ENCODE measurements at regions not wholly inside any gene's neighbourhood (a gene's known extent, or its start where the extent isn't known, plus 50 kb on each side); places are given as distances from the start of the nearest gene placed in this dataset.

DNA sequence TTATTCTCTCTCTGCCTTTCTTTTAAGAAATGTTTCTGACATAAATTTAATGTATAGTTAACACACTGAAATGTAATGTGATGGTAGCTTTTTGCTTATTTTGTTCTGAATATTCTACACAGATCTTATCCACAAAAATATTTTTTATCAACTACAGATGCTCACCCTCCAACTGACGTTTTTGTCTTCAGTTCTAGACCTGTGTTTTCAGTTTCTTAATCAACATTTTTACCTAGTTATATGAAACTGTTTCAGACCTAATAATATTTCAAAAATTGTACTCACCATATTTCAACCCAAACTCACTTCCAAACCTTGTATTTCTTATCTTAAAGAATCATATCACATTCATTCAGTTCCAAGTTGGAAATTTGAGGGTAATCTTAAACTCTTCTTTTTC lies 452.8 kb downstream of the RFPL4B start:
- Histone ChIP-seq H3K9ac (no peak overlapping the region), H3K4me1 (no peaks in the 10 kb centered on the region), H3K4me3 (ENCODE audit: low read depth, low read length) (no peak overlapping the region), H3K4me2 (ENCODE audit: low read length) (no peak overlapping the region), H3K36me3 (ENCODE audit: control insufficient read depth, insufficient read depth, low read length) (no peaks in the 10 kb centered on the region), H3K9me3 (ENCODE audit: control insufficient read depth, low read length) (no peaks in the 10 kb centered on the region), H3K79me2 (no peaks in the 10 kb centered on the region), H3K27ac (no peak overlapping the region), H2AFZ (no peak overlapping the region), H3K27me3 (ENCODE audit: control insufficient read depth, insufficient read depth, low read length) (no peaks in the 10 kb centered on the region)
- TF ChIP-seq, protein P1, sequence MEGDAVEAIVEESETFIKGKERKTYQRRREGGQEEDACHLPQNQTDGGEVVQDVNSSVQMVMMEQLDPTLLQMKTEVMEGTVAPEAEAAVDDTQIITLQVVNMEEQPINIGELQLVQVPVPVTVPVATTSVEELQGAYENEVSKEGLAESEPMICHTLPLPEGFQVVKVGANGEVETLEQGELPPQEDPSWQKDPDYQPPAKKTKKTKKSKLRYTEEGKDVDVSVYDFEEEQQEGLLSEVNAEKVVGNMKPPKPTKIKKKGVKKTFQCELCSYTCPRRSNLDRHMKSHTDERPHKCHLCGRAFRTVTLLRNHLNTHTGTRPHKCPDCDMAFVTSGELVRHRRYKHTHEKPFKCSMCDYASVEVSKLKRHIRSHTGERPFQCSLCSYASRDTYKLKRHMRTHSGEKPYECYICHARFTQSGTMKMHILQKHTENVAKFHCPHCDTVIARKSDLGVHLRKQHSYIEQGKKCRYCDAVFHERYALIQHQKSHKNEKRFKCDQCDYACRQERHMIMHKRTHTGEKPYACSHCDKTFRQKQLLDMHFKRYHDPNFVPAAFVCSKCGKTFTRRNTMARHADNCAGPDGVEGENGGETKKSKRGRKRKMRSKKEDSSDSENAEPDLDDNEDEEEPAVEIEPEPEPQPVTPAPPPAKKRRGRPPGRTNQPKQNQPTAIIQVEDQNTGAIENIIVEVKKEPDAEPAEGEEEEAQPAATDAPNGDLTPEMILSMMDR (IDR thresholded peaks at IDR 0.05), result no peak

DNA sequence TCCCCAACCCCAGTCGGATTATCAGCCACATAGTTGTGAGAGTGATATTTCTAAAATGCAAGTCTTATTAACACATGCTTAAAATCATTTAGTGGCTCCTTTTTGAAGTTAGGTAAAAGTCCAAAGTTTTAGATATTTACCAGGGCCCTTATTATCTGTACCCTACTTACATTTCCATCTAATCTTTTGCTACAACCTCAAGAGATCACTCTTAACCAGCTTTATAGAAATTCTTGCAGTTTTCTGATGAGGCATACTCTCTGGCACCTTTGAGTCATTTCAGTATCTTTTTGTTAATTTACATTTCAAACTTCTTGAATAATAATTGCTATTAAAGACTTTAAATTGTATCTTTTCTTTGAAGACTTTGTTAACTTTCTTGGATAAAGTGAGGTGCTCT lies 453.3 kb downstream of the RFPL4B start:
- Histone ChIP-seq H3K9ac (no peak overlapping the region), H3K4me2 (ENCODE audit: low read length) (no peak overlapping the region), H3K4me3 (ENCODE audit: low read depth, low read length) (no peak overlapping the region), H3K27me3 (ENCODE audit: control insufficient read depth, insufficient read depth, low read length) (no peaks in the 10 kb centered on the region), H3K4me1 (no peaks in the 10 kb centered on the region), H3K79me2 (no peaks in the 10 kb centered on the region), H3K36me3 (ENCODE audit: control insufficient read depth, insufficient read depth, low read length) (no peaks in the 10 kb centered on the region), H2AFZ (no peak overlapping the region), H3K27ac (no peak overlapping the region), H3K9me3 (ENCODE audit: control insufficient read depth, low read length) (no peaks in the 10 kb centered on the region)
- TF ChIP-seq, protein P1 (IDR thresholded peaks at IDR 0.05), result no peak

DNA sequence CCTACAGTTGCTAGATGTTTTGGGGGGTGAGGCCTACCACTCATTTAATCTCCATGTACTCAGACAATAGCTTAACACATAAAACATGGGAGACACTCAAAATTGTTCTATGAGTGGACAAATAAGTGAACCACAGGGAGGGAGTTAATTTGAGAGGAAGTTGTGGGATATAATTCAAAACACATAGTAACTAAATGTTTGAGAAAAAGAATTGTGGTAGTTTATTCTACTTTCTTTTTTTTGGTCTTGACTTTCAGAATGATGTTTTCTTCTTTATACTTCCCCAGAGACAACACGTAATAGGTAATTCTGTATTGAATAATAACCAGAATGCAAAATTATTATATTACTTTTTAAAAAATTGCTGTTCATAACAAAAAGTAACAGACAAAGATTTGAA lies 453.8 kb downstream of the RFPL4B start:
- Histone ChIP-seq H3K4me3 (ENCODE audit: low read depth, low read length) (no peak overlapping the region), H3K27me3 (ENCODE audit: control insufficient read depth, insufficient read depth, low read length) (no peaks in the 10 kb centered on the region), H2AFZ (no peak overlapping the region), H3K9ac (no peak overlapping the region), H3K36me3 (ENCODE audit: control insufficient read depth, insufficient read depth, low read length) (no peaks in the 10 kb centered on the region), H3K79me2 (no peaks in the 10 kb centered on the region), H3K27ac (no peak overlapping the region), H3K4me1 (no peaks in the 10 kb centered on the region), H3K4me2 (ENCODE audit: low read length) (no peak overlapping the region), H3K9me3 (ENCODE audit: control insufficient read depth, low read length) (no peaks in the 10 kb centered on the region)
- TF ChIP-seq, protein P1 (IDR thresholded peaks at IDR 0.05), result no peak

DNA sequence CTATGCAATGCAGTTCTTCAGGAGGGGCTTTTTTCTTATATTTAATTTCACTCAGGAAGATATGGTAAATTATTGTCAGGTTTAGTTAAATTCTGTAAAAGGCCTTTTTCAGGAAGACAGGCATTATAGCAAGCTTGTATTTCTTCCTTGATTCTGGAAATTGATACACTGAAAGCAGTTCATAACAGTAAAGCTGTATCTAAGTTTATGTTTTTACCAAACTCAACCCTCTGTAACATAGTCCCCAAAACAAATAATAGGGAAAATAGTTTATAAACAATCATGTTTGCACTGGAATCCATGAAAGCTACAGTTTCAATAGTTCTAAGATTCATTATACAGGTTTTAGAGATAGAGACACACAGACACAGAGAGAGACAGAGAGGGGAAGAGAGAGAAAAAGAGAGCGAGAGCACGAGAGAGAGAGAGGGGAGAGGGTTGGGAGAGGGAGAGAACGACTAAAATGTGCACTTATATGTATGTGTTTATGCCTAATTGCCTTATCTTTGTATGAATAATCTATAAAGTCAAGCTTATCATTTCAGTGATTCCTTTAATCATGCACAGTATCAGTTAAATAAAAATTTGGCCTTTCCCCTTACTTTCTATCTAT lies 454.4 kb downstream of the RFPL4B start:
- no peaks in the 10 kb centered on the region for H3K9me3 ChIP-seq (ENCODE audit: control insufficient read depth, low read length)
- no peak overlapping the region for H3K4me2 ChIP-seq (ENCODE audit: low read length)
- no peak overlapping the region for H2AFZ ChIP-seq
- H3K9ac ChIP-seq, result no peak overlapping the region
- no peaks in the 10 kb centered on the region for H3K27me3 ChIP-seq (ENCODE audit: control insufficient read depth, insufficient read depth, low read length)
- no peak overlapping the region for H3K4me3 ChIP-seq (ENCODE audit: low read depth, low read length)
- TF ChIP-seq, protein P1 (IDR thresholded peaks at IDR 0.05), result no peak
- H3K4me1 ChIP-seq, result no peaks in the 10 kb centered on the region
- H3K27ac ChIP-seq, result no peak overlapping the region
- H3K79me2 ChIP-seq, result no peaks in the 10 kb centered on the region
- no peaks in the 10 kb centered on the region for H3K36me3 ChIP-seq (ENCODE audit: control insufficient read depth, insufficient read depth, low read length)

DNA sequence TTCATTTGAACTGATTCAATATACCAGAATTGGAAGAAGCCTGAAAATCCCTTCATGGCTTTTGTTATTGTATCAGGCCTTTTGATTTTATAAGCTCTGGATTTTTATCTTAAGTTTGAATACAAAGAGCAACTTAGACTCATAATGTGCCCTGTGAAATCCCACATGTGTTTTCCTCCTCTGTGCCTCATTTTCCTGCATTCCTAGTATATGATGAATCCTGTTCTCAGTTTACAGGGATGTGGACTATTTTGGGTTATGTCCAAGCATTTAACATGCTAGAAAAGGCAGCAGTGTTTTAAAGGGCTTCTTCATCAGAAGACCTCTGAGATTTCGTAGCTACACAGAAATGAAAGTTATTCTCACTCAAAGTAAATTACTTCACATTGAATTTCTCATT lies 455.0 kb downstream of the RFPL4B start:
- Histone ChIP-seq H3K9ac (no peak overlapping the region), H3K36me3 (ENCODE audit: control insufficient read depth, insufficient read depth, low read length) (no peaks in the 10 kb centered on the region), H3K79me2 (no peaks in the 10 kb centered on the region), H2AFZ (no peak overlapping the region), H3K9me3 (ENCODE audit: control insufficient read depth, low read length) (no peaks in the 10 kb centered on the region), H3K4me2 (ENCODE audit: low read length) (no peak overlapping the region), H3K4me1 (no peaks in the 10 kb centered on the region), H3K27ac (no peak overlapping the region), H3K27me3 (ENCODE audit: control insufficient read depth, insufficient read depth, low read length) (no peaks in the 10 kb centered on the region), H3K4me3 (ENCODE audit: low read depth, low read length) (no peak overlapping the region)
- TF ChIP-seq, protein P1 (IDR thresholded peaks at IDR 0.05), result no peak
